Endodermal cell (in vitro differentiated cells): ENCODE measurements at regions not wholly inside any gene's neighbourhood (a gene's known extent, or its start where the extent isn't known, plus 50 kb on each side); places are given as distances from the start of the nearest gene placed in this dataset.

ENCODE experiments used
- DNase-seq: peaks from one replicate; pipeline ENCODE4 v3.0.0-alpha.2; 2017
- H3K27ac ChIP-seq: 2 replicates; pipeline ENCODE4 v1.5.1; 2013; ENCODE audit warnings: mild to moderate bottlenecking, low read depth, low read length, moderate library complexity
- H3K27me3 ChIP-seq: 2 replicates; pipeline ENCODE4 v1.6.1; 2013; ENCODE audit warnings: mild to moderate bottlenecking, low read length, moderate library complexity; ENCODE audit not compliant: insufficient read depth, control insufficient read depth, poor library complexity, severe bottlenecking
- H3K36me3 ChIP-seq: 2 replicates; pipeline ENCODE4 v1.7.0; 2013; ENCODE audit warnings: mild to moderate bottlenecking, low read length, moderate library complexity; ENCODE audit not compliant: control insufficient read depth, insufficient read depth
- H3K4me1 ChIP-seq: one replicate; pipeline ENCODE4 v1.7.0; 2013; ENCODE audit warnings: low read length; ENCODE audit not compliant: control insufficient read depth, insufficient read depth
- H3K4me3 ChIP-seq: 2 replicates; pipeline ENCODE4 v1.5.1; 2013; ENCODE audit warnings: mild to moderate bottlenecking, low read length, moderate library complexity
- H3K9ac ChIP-seq: 2 replicates; pipeline ENCODE4 v1.6.1; 2013; ENCODE audit warnings: mild to moderate bottlenecking, low read length, moderate library complexity; ENCODE audit not compliant: poor library complexity, severe bottlenecking; ENCODE audit errors: extremely low read depth
- H3K9me3 ChIP-seq: 2 replicates; pipeline ENCODE4 v1.6.1; 2013; ENCODE audit warnings: mild to moderate bottlenecking, low read length, moderate library complexity; ENCODE audit not compliant: control insufficient read depth
- H3K27ac Mint-ChIP-seq: 2 replicates; pipeline ENCODE4 v1.8.0; 2020; ENCODE audit warnings: mixed read lengths
- H3K27me3 Mint-ChIP-seq: 2 replicates; pipeline ENCODE4 v1.8.0; 2021; ENCODE audit warnings: mild to moderate bottlenecking, mixed read lengths; ENCODE audit not compliant: insufficient read depth
- H3K36me3 Mint-ChIP-seq: 2 replicates; pipeline ENCODE4 v1.8.0; 2020; ENCODE audit warnings: low read depth, mixed read lengths
- H3K4me1 Mint-ChIP-seq: 2 replicates; pipeline ENCODE4 v1.8.0; 2020; ENCODE audit warnings: mixed read lengths
- H3K4me3 Mint-ChIP-seq: 2 replicates; pipeline ENCODE4 v1.8.0; 2020; ENCODE audit warnings: mild to moderate bottlenecking, moderate library complexity, mixed read lengths
- H3K9me3 Mint-ChIP-seq: 2 replicates; pipeline ENCODE4 v1.8.0; 2020; ENCODE audit warnings: mild to moderate bottlenecking, mixed read lengths
- CTCF ChIP-seq: fragments of 200-600 bp; sonication (generic); conservative IDR thresholded peaks from 2 replicates; pipeline ENCODE4 v1.5.0; 2021; ENCODE audit warnings: antibody characterized with exemption, mild to moderate bottlenecking
- WGBS, 2 experiments: methylation state at CpG; one replicate each; pipeline versions ENCODE4 v1.1.5 to v1.1.7; 2013; ENCODE audit warnings: missing lambda C conversion rate in 2 of 2, mixed read lengths in 1 of 2; ENCODE audit not compliant: insufficient coverage in 1 of 2, insufficient read length in 1 of 2; 5-methylcytosine and 5-hydroxymethylcytosine counted together

GRCh38 chr6:80508885-80509630 is 402.6 kb downstream of the BCKDHB start:
- no peak overlapping the region for H3K27ac ChIP-seq
- H3K36me3 ChIP-seq = no peaks in the 10 kb centered on the region
- peaks cover under 1% of the 10 kb centered on the region for H3K36me3 Mint-ChIP-seq
- H3K27me3 Mint-ChIP-seq = peaks cover 3% of the 10 kb centered on the region
- no peaks in the 10 kb centered on the region for H3K27me3 ChIP-seq
- no peaks in the 10 kb centered on the region for H3K9me3 ChIP-seq
- H3K4me1 ChIP-seq = no peaks in the 10 kb centered on the region
- no peaks in the 10 kb centered on the region for H3K4me1 Mint-ChIP-seq
- H3K27ac Mint-ChIP-seq = no peak overlapping the region
- no peak overlapping the region for H3K9ac ChIP-seq
- no peak overlapping the region for H3K4me3 ChIP-seq
- peaks cover 7% of the 10 kb centered on the region for H3K9me3 Mint-ChIP-seq
- no peak overlapping the region for H3K4me3 Mint-ChIP-seq
- DNase-seq = no peak
- no peak for TF ChIP-seq CTCF

DNA sequence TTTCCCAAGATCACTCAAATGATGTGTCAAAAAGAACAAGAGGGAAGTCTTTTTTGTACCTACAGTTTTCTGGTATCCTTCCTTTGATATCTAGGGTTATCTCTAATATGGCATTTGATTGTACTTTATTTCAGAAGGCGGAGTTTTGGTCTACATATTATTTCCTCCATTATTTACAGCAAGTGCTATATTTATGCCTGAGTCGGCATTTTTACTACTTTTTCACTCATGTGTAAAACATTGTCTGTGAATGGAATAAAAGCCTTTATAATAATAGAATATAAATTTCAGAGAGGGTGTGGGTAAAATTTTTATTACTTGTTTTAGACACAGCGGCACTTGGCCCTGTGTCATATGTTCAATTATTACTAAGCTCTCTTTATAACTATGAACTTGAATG is 398.4 kb downstream of the BCKDHB start:
- H3K4me3 ChIP-seq = no peak overlapping the region
- H3K27me3 Mint-ChIP-seq = peaks cover 3% of the 10 kb centered on the region
- H3K27ac Mint-ChIP-seq = no peak overlapping the region

GRCh38 chr6:80503660-80504059 is 397.2 kb downstream of the BCKDHB start:
- peaks cover 3% of the 10 kb centered on the region for H3K27me3 Mint-ChIP-seq

More for the DNA sequence above, 398.4 kb downstream of the BCKDHB start:
- no peak for TF ChIP-seq CTCF
- Mint-ChIP-seq H3K36me3 (no peaks in the 10 kb centered on the region), H3K4me3 (no peak overlapping the region), H3K4me1 (no peaks in the 10 kb centered on the region), H3K9me3 (no peaks in the 10 kb centered on the region)
- H3K36me3 ChIP-seq = no peaks in the 10 kb centered on the region
- no peaks in the 10 kb centered on the region for H3K9me3 ChIP-seq
- no peak for DNase-seq
- H3K27ac ChIP-seq = no peak overlapping the region
- 100% methylated on average over 1 of the region's 3 CpGs; no CpG with 5 or more reads in 1 of the 2 experiments for WGBS, 2 experiments
- no peaks in the 10 kb centered on the region for H3K27me3 ChIP-seq
- H3K9ac ChIP-seq = no peak overlapping the region
- H3K4me1 ChIP-seq = no peaks in the 10 kb centered on the region

More at GRCh38 chr6:80503660-80504059, 397.2 kb downstream of the BCKDHB start:
- no peak overlapping the region for H3K27ac Mint-ChIP-seq
- H3K4me1 Mint-ChIP-seq = no peaks in the 10 kb centered on the region
- H3K4me3 ChIP-seq = no peak overlapping the region
- H3K4me1 ChIP-seq = no peaks in the 10 kb centered on the region
- 80 to 94% methylated on average over 2 of the region's 2 CpGs for WGBS, 2 experiments
- H3K4me3 Mint-ChIP-seq = no peak overlapping the region
- H3K27me3 ChIP-seq = no peaks in the 10 kb centered on the region
- H3K36me3 Mint-ChIP-seq = no peaks in the 10 kb centered on the region
- no peaks in the 10 kb centered on the region for H3K9me3 ChIP-seq
- no peak for DNase-seq
- H3K27ac ChIP-seq = no peak overlapping the region
- no peak overlapping the region for H3K9ac ChIP-seq
- no peak for TF ChIP-seq CTCF
- H3K36me3 ChIP-seq = no peaks in the 10 kb centered on the region
- no peaks in the 10 kb centered on the region for H3K9me3 Mint-ChIP-seq
